ENCODE measurements at regions not wholly inside any gene's neighbourhood (a gene's known extent, or its start where the extent isn't known, plus 50 kb on each side); places are given as distances from the start of the nearest gene placed in this dataset.

- no peak for TF ChIP-seq ESRRA (CRISPR knock-in tag; IDR thresholded peaks at IDR 0.05; ENCODE audit: borderline replicate concordance)
Measured at GRCh38 chr16:80123189-80123588, 417.6 kb upstream of the DYNLRB2 start (continued).

- Mint-ChIP-seq H3K4me3 (no peak overlapping the region), H3K27ac (no peak overlapping the region), H3K9me3 (0 out of 2 replicates have a peak, but pooled peaks cover 6% of the 10 kb centered on the region), H3K27me3 (ENCODE audit: low read depth) (no peaks in the 10 kb centered on the region), H3K4me1 (peaks cover 2% of the 10 kb centered on the region; the same call in 1 of the 2 replicates), H3K36me3 (no peaks in the 10 kb centered on the region)
- no peak for TF ChIP-seq ZSCAN18 (CRISPR knock-in tag; IDR thresholded peaks at IDR 0.05)
- TF ChIP-seq HMGXB4 (CRISPR knock-in tag; IDR thresholded peaks at IDR 0.05) = no peak
- no peak for TF ChIP-seq HMGA2 (CRISPR knock-in tag; IDR thresholded peaks at IDR 0.05)
- TF ChIP-seq ZBTB21 (CRISPR knock-in tag; IDR thresholded peaks at IDR 0.05; ENCODE audit: borderline replicate concordance) = no peak
- TF ChIP-seq GABPB1 (CRISPR knock-in tag; IDR thresholded peaks at IDR 0.05) = no peak
- no peak for TF ChIP-seq ETV6 (CRISPR knock-in tag; IDR thresholded peaks at IDR 0.05)
- no peak for TF ChIP-seq ZNF423 (CRISPR knock-in tag; IDR thresholded peaks at IDR 0.05)
- TF ChIP-seq MYBL2 (CRISPR knock-in tag; IDR thresholded peaks at IDR 0.05) = no peak
- TF ChIP-seq CREM (CRISPR knock-in tag; IDR thresholded peaks at IDR 0.05) = no peak
- TF ChIP-seq PRDM15 (CRISPR knock-in tag; IDR thresholded peaks at IDR 0.05) = no peak
- TF ChIP-seq JUN (CRISPR knock-in tag; IDR thresholded peaks at IDR 0.05) = no peak
- CTCF ChIA-PET = no interaction called here
- POLR2A ChIA-PET = no interaction called here
- DNase-seq (ENCODE audit: low spot score) = no peak
- ATAC-seq = no peak
Measured at GRCh38 chr16:80122115-80122514, 418.7 kb upstream of the DYNLRB2 start.

- TF ChIP-seq IRF2 (CRISPR knock-in tag; IDR thresholded peaks at IDR 0.05; ENCODE audit: borderline replicate concordance, low read depth) = no peak
- no peak for TF ChIP-seq MXD4 (CRISPR knock-in tag; IDR thresholded peaks at IDR 0.05; ENCODE audit: borderline replicate concordance)
- TF ChIP-seq ZNF423 (CRISPR knock-in tag; IDR thresholded peaks at IDR 0.05) = no peak
- no peak for TF ChIP-seq ZNF219 (CRISPR knock-in tag; IDR thresholded peaks at IDR 0.05; ENCODE audit: borderline replicate concordance)
- TF ChIP-seq FOXP4 (CRISPR knock-in tag; IDR thresholded peaks at IDR 0.05) = no peak
- ChIA-PET POLR2A (no interaction called here), CTCF (no interaction called here)
- ATAC-seq (no peak), DNase-seq (ENCODE audit: low spot score) (no peak)
- Mint-ChIP-seq H3K4me3 (no peak overlapping the region), H3K27me3 (ENCODE audit: low read depth) (no peaks in the 10 kb centered on the region), H3K36me3 (no peaks in the 10 kb centered on the region), H3K9me3 (0 out of 2 replicates have a peak, but pooled peaks cover 6% of the 10 kb centered on the region), H3K27ac (no peak overlapping the region), H3K4me1 (peaks cover 2% of the 10 kb centered on the region; the same call in 1 of the 2 replicates)
Measured at GRCh38 chr16:80121522-80121909, 419.3 kb upstream of the DYNLRB2 start.

Measured in WTC11 (cell line).